Epithelial cell of proximal tubule (primary cell): ENCODE measurements at regions not wholly inside any gene's neighbourhood (a gene's known extent, or its start where the extent isn't known, plus 50 kb on each side); places are given as distances from the start of the nearest gene placed in this dataset.

Source experiments
- DNase-seq: peaks from one replicate; pipeline ENCODE4 v3.0.0-alpha.2; 2011; ENCODE audit warnings: low read depth
- H3K4me3 ChIP-seq: 2 replicates; pipeline ENCODE4 v1.5.1; 2011; ENCODE audit warnings: low read depth, mild to moderate bottlenecking, low read length
- TF ChIP-seq, protein P1 (sequence below): conservative IDR thresholded peaks from 2 replicates; pipeline ENCODE4 v1.5.1; 2012; ENCODE audit warnings: low read depth, mild to moderate bottlenecking, low read length

DNA sequence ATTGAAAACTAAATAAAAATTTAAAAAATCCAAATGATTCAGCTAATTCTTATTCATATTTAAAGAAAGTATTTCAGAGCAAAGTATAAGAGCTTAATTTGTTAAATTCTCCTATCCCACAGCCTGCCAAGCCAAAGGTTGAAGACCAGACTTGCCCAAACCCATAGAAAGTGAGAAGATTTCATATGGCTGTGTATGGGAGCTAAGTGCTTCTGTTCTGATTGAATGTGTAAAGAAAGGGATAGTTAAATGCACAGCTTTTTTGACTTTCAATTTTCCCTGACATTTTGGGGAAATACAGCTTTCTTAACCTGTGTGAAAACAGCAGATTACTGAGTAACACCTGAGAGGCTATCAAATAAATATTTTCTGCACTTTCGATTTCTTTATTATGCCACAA, 125.0 kb upstream of the MTAP start:
- TF ChIP-seq, protein P1, sequence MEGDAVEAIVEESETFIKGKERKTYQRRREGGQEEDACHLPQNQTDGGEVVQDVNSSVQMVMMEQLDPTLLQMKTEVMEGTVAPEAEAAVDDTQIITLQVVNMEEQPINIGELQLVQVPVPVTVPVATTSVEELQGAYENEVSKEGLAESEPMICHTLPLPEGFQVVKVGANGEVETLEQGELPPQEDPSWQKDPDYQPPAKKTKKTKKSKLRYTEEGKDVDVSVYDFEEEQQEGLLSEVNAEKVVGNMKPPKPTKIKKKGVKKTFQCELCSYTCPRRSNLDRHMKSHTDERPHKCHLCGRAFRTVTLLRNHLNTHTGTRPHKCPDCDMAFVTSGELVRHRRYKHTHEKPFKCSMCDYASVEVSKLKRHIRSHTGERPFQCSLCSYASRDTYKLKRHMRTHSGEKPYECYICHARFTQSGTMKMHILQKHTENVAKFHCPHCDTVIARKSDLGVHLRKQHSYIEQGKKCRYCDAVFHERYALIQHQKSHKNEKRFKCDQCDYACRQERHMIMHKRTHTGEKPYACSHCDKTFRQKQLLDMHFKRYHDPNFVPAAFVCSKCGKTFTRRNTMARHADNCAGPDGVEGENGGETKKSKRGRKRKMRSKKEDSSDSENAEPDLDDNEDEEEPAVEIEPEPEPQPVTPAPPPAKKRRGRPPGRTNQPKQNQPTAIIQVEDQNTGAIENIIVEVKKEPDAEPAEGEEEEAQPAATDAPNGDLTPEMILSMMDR = no peak
- no peak for DNase-seq
- H3K4me3 ChIP-seq = no peak overlapping the region

DNA sequence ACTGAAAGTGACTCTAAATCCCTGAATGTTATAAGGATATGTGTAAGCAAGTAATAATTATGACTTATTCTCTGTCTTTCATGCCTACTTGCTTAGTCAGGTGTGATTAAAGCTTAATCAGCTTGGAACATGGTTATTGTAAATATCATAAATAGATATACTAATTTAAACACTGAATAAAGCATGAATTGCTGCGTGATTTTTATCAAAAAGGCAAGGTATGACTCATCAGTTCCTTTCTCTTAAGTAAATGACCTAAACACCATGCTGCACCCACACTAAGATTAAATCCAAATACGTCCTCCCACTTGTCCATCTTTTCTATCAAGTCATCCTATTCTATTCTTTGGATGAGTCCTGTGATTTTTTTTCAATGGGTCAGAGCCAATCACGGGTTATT, 124.6 kb upstream of the MTAP start:
- no peak for DNase-seq
- H3K4me3 ChIP-seq = no peak overlapping the region
- TF ChIP-seq, protein P1 = no peak

DNA sequence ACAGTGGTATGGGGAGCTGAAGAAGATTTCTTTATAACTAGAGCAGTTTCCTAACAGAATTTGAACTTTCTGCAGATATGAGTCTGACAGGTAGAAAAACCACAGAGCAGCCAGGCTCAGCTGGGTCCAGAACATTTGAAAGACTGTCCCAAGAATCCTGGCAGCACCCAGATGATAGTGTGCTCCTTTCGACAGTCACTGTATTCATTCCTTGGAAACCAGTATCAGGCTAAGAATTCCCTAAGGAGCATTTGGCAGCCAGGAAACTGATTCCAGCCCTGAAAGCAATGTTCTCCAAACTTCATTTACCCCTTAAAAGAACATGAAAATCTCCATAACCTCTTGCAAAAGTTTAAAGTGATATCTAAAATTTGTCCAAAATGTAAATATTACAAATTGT, 123.0 kb upstream of the MTAP start:
- H3K4me3 ChIP-seq = no peak overlapping the region
- TF ChIP-seq, protein P1 = no peak

DNA sequence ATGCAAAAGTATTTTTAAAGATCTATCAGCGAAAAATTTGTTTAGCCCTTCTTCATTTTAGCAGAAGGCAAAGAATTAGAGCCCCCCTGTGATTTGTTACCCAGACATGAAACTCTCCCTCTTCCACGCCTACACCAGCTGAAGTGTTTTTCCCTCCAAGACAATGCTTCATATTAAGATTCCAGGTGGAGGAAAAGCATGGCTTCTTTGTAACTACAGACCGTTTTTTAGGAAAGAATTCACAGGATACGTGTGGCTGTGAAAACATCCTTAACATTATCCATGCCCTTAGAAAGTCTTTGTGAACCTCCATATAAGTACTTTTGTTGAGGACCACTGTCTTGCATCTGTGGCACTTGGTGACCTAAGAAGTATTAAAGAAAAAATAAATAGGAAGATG, 121.8 kb upstream of the MTAP start:
- TF ChIP-seq, protein P1 = no peak
- H3K4me3 ChIP-seq = no peak overlapping the region
- no peak for DNase-seq

More for the DNA sequence above, 123.0 kb upstream of the MTAP start:
- no peak for DNase-seq

DNA sequence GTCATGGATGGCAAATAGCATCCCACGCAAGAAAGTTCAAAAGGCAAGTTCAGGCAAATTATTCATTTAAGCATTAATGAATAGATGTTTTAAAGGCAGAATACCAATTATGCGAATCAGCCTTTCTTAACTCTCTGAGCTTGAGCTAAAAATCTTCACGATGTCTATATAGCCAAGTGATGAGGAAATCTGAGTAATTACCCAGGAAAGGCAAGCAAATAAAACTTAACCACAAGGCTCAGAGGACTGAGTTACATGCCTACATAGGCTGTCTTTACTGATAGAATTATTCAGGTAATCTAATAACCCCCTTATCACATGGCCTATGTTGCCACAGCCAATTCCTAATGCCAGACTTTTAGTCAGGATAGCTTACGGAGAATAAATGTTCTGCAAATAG, 120.8 kb upstream of the MTAP start:
- TF ChIP-seq, protein P1 = no peak
- DNase-seq = peak; percentile 82
- H3K4me3 ChIP-seq = no peak overlapping the region

DNA sequence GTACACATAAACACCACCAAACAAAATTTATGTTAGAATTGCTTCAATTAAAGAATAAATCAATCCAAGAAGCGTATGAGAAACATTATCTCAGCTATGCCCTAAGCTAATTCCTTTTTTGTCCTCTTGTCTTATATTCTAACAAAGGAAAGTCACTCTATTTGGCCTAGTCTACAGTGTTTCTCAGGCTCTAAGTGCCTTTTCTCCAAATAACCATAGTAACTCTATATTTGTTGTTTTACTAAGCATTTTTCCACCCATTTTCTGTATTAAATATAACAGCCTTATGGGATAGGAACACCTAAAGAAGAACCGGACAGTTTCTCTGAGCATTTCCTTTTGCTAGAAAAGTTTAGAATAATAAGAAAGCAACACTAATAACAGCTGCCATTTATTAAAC, 120.1 kb upstream of the MTAP start:
- H3K4me3 ChIP-seq = no peak overlapping the region
- no peak for DNase-seq
- TF ChIP-seq, protein P1 = no peak

DNA sequence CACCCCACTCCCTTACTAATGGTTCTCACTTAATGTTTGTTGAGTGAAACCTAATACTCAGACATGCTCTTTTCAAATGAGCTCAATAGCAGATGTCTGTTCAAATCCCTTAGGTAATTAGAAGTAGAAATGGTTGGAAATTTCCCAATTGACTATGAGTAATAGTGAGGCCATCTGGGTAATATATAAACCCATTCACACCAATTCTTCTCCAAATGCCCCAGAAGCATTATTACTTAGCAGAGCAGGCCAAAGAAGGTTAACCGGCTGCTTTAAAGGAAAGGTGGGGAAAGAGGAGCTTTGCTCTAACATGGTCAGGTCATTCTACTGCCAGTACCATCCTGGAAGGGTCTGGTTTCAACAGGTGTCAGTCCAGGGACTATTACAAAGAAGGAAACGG, 119.5 kb upstream of the MTAP start:
- TF ChIP-seq, protein P1 = no peak
- no peak overlapping the region for H3K4me3 ChIP-seq
- DNase-seq = peak; percentile 91
